Neural cell (in vitro differentiated cells): ENCODE measurements at regions not wholly inside any gene's neighbourhood (a gene's known extent, or its start where the extent isn't known, plus 50 kb on each side); places are given as distances from the start of the nearest gene placed in this dataset.

Experiments used
- H2AFZ ChIP-seq: fragments of 200-600, 300-800 bp; sonication (generic), shearing (Covaris generic); 2 replicates; pipeline ENCODE4 v1.6.0; 2014; ENCODE audit warnings: low read depth, mild to moderate bottlenecking, antibody characterized with exemption, low read length, moderate library complexity
- H3F3A ChIP-seq: fragments of 200-600 bp; shearing (Covaris generic); 2 replicates; pipeline ENCODE4 v1.6.1; 2016; ENCODE audit warnings: mild to moderate bottlenecking, moderate library complexity, mixed read lengths, antibody characterized with exemption, low read length; ENCODE audit not compliant: insufficient read depth, poor library complexity, severe bottlenecking
- H3K27ac ChIP-seq: fragments of 200-600, 300-800 bp; sonication (generic), shearing (Covaris generic); 2 replicates; pipeline ENCODE4 v1.5.1; 2014; ENCODE audit warnings: mild to moderate bottlenecking, low read length, moderate library complexity
- H3K27me3 ChIP-seq: fragments of 300-800, 200-600 bp; sonication (generic), shearing (Covaris generic); 2 replicates; pipeline ENCODE4 v1.6.0; 2014; ENCODE audit warnings: mild to moderate bottlenecking, low read depth, low read length, moderate library complexity; ENCODE audit not compliant: insufficient read depth
- H3K36me3 ChIP-seq: fragments of 300-800, 200-600 bp; sonication (generic), shearing (Covaris generic); 2 replicates; pipeline ENCODE4 v1.5.1; 2014; ENCODE audit warnings: mild to moderate bottlenecking, antibody characterized with exemption, low read length, moderate library complexity; ENCODE audit not compliant: insufficient read depth
- H3K4me2 ChIP-seq: fragments of 300-800, 200-600 bp; sonication (generic), shearing (Covaris generic); 2 replicates; pipeline ENCODE4 v1.6.0; 2014; ENCODE audit warnings: mild to moderate bottlenecking, low read length
- H3K4me3 ChIP-seq: fragments of 300-800, 200-600 bp; sonication (generic), shearing (Covaris generic); 2 replicates; pipeline ENCODE4 v1.5.1; 2014; ENCODE audit warnings: mild to moderate bottlenecking, low read length, moderate library complexity
- H3K79me2 ChIP-seq: fragments of 200-600 bp; shearing (Covaris generic); replicated peaks from 2 replicates; pipeline ENCODE4 v1.6.0; 2014; ENCODE audit warnings: mild to moderate bottlenecking, low read length, moderate library complexity; ENCODE audit not compliant: insufficient read depth
- H3K9ac ChIP-seq: fragments of 300-800, 200-600 bp; sonication (generic), shearing (Covaris generic); 2 replicates; pipeline ENCODE4 v1.6.1; 2016; ENCODE audit warnings: mild to moderate bottlenecking, low read length, mixed read lengths
- H3K9me2 ChIP-seq: fragments of 200-600 bp; shearing (Covaris generic); 2 replicates; pipeline ENCODE4 v1.6.1; 2016; ENCODE audit warnings: mild to moderate bottlenecking, low read length, mixed read lengths; ENCODE audit not compliant: insufficient read depth
- H3K9me3 ChIP-seq: fragments of 200-600, 300-800 bp; sonication (generic), shearing (Covaris generic); 2 replicates; pipeline ENCODE4 v1.6.1; 2016; ENCODE audit warnings: mild to moderate bottlenecking, mixed run types, low read length, moderate library complexity, mixed read lengths
- H4K20me1 ChIP-seq: fragments of 200-600 bp; shearing (Covaris generic); 2 replicates; pipeline ENCODE4 v1.6.1; 2016; ENCODE audit warnings: mild to moderate bottlenecking, mixed run types; ENCODE audit not compliant: insufficient read depth
- EP300 ChIP-seq: fragments of 450-650 bp; conservative IDR thresholded peaks from 2 replicates; pipeline ENCODE4 v1.6.1; 2014; ENCODE audit warnings: antibody characterized with exemption, mild to moderate bottlenecking, moderate library complexity; ENCODE audit not compliant: poor library complexity, severe bottlenecking
- EZH2 ChIP-seq: fragments of 200-600, 300-800 bp; shearing (Covaris generic), sonication (generic); IDR thresholded peaks from 2 replicates; pipeline ENCODE4 v1.6.1; 2014; ENCODE audit warnings: antibody characterized with exemption, low read length, borderline replicate concordance, mild to moderate bottlenecking; ENCODE audit not compliant: insufficient read depth, poor library complexity, severe bottlenecking
- MXI1 ChIP-seq: fragments of 450-650 bp; conservative IDR thresholded peaks from 2 replicates; pipeline ENCODE4 v1.6.1; 2014; ENCODE audit warnings: antibody characterized with exemption, mild to moderate bottlenecking; ENCODE audit not compliant: poor library complexity, severe bottlenecking
- POLR2AphosphoS5 ChIP-seq: IDR thresholded peaks from 2 replicates; pipeline ENCODE4 v1.6.1; 2012
- RAD21 ChIP-seq: fragments of 450-650 bp; conservative IDR thresholded peaks from 2 replicates; pipeline ENCODE4 v1.6.1; 2014; ENCODE audit warnings: antibody characterized with exemption, mild to moderate bottlenecking, moderate library complexity
- SMC3 ChIP-seq: fragments of 450-650 bp; conservative IDR thresholded peaks from 2 replicates; pipeline ENCODE4 v1.6.1; 2014; ENCODE audit warnings: antibody characterized with exemption, mild to moderate bottlenecking, moderate library complexity; ENCODE audit not compliant: poor library complexity
- TAF1 ChIP-seq: IDR thresholded peaks from 2 replicates; pipeline ENCODE4 v1.6.1; 2012; ENCODE audit warnings: low read depth
- TF ChIP-seq, protein P1 (sequence below): fragments of 450-650 bp; IDR thresholded peaks from 2 replicates; pipeline ENCODE4 v1.5.1; 2014; ENCODE audit warnings: antibody characterized with exemption, mild to moderate bottlenecking, moderate library complexity; ENCODE audit not compliant: poor library complexity, severe bottlenecking
- TF ChIP-seq, protein P2 (sequence below): IDR thresholded peaks from 2 replicates; pipeline ENCODE4 v1.6.1; 2012; ENCODE audit warnings: borderline replicate concordance

DNA sequence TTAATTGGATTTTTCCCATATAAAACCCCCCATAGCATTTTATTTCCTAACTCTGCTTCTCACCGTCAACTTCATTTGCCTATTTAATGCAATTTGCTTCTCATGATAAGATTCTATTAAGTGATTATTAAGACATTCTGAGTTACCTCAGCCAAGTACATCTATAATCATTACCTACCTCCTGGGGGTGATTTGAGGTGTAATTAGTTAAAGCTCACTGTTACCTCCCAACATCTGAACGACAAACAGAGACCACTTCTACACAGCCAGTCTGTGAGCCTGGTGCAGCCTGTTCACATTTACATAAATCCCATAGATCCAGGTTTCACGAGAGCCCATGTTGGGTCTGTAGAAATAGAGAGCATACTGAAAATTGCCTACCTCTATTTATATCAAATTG lies 65.7 kb upstream of the SSX2IP start:
- no peaks in the 10 kb centered on the region for H3K36me3 ChIP-seq
- no peak for TF ChIP-seq MXI1
- TF ChIP-seq SMC3 = no peak
- TF ChIP-seq EP300 = no peak
- TF ChIP-seq POLR2AphosphoS5 = no peak
- TF ChIP-seq, protein P1, sequence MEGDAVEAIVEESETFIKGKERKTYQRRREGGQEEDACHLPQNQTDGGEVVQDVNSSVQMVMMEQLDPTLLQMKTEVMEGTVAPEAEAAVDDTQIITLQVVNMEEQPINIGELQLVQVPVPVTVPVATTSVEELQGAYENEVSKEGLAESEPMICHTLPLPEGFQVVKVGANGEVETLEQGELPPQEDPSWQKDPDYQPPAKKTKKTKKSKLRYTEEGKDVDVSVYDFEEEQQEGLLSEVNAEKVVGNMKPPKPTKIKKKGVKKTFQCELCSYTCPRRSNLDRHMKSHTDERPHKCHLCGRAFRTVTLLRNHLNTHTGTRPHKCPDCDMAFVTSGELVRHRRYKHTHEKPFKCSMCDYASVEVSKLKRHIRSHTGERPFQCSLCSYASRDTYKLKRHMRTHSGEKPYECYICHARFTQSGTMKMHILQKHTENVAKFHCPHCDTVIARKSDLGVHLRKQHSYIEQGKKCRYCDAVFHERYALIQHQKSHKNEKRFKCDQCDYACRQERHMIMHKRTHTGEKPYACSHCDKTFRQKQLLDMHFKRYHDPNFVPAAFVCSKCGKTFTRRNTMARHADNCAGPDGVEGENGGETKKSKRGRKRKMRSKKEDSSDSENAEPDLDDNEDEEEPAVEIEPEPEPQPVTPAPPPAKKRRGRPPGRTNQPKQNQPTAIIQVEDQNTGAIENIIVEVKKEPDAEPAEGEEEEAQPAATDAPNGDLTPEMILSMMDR = no peak
- TF ChIP-seq EZH2 = no peak
- TF ChIP-seq RAD21 = no peak
- no peak for TF ChIP-seq TAF1
- TF ChIP-seq, protein P2, sequence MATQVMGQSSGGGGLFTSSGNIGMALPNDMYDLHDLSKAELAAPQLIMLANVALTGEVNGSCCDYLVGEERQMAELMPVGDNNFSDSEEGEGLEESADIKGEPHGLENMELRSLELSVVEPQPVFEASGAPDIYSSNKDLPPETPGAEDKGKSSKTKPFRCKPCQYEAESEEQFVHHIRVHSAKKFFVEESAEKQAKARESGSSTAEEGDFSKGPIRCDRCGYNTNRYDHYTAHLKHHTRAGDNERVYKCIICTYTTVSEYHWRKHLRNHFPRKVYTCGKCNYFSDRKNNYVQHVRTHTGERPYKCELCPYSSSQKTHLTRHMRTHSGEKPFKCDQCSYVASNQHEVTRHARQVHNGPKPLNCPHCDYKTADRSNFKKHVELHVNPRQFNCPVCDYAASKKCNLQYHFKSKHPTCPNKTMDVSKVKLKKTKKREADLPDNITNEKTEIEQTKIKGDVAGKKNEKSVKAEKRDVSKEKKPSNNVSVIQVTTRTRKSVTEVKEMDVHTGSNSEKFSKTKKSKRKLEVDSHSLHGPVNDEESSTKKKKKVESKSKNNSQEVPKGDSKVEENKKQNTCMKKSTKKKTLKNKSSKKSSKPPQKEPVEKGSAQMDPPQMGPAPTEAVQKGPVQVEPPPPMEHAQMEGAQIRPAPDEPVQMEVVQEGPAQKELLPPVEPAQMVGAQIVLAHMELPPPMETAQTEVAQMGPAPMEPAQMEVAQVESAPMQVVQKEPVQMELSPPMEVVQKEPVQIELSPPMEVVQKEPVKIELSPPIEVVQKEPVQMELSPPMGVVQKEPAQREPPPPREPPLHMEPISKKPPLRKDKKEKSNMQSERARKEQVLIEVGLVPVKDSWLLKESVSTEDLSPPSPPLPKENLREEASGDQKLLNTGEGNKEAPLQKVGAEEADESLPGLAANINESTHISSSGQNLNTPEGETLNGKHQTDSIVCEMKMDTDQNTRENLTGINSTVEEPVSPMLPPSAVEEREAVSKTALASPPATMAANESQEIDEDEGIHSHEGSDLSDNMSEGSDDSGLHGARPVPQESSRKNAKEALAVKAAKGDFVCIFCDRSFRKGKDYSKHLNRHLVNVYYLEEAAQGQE = no peak
- no peak overlapping the region for H3K4me2 ChIP-seq
- H3K9ac ChIP-seq = no peak overlapping the region
- H3K4me3 ChIP-seq = no peak overlapping the region
- H2AFZ ChIP-seq = no peak overlapping the region
- no peaks in the 10 kb centered on the region for H3K9me2 ChIP-seq
- H4K20me1 ChIP-seq = no peaks in the 10 kb centered on the region
- H3K79me2 ChIP-seq = no peaks in the 10 kb centered on the region
- H3K27me3 ChIP-seq = no peaks in the 10 kb centered on the region
- H3K9me3 ChIP-seq = no peaks in the 10 kb centered on the region
- H3F3A ChIP-seq = no peaks in the 10 kb centered on the region
- no peak overlapping the region for H3K27ac ChIP-seq

DNA sequence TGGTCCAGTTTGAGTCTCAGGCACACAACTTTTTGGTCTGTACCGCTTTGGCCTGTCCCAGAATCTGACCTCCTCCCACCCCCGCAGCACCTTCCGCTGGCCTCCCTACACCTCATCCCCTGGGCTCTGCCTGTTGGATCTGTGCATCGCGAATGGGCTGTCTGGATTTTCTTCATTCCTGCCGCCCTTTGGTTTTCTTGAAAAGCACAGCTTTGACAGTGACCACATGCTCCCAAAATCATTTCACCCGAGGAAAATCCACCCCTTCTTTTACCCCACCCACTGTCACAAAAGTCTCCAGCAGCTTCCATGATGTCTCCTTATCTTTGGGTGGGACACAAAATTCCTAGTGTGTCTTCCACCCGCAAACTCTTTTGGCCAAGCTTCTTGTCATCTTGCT lies 65.0 kb upstream of the SSX2IP start:
- H3K9me2 ChIP-seq = no peaks in the 10 kb centered on the region
- H2AFZ ChIP-seq = no peak overlapping the region
- no peaks in the 10 kb centered on the region for H3K27me3 ChIP-seq
- H3K4me2 ChIP-seq = no peak overlapping the region
- H3F3A ChIP-seq = no peaks in the 10 kb centered on the region
- no peak overlapping the region for H3K9ac ChIP-seq
- H4K20me1 ChIP-seq = no peaks in the 10 kb centered on the region
- no peak for TF ChIP-seq RAD21
- H3K4me3 ChIP-seq = no peak overlapping the region
- no peaks in the 10 kb centered on the region for H3K36me3 ChIP-seq
- H3K27ac ChIP-seq = no peak overlapping the region
- no peaks in the 10 kb centered on the region for H3K9me3 ChIP-seq
- no peaks in the 10 kb centered on the region for H3K79me2 ChIP-seq

DNA sequence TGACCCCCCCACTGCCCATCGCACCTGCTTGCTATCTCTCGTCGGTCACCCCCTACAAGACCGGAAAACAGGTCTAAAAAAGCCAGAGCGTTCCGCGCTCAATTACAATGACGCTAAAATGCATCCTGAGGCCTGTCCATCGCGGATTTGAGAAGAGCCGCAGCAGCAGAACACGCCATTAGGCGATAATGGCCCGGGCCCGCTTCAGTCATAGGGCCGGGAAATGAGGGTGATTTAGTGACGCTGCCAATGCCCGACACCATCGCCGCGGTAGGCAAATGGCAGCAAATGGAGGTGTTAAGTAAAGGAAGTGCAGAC lies 64.1 kb upstream of the SSX2IP start:
- no peaks in the 10 kb centered on the region for H3F3A ChIP-seq
- H3K36me3 ChIP-seq = no peaks in the 10 kb centered on the region
- H3K4me3 ChIP-seq = no peak overlapping the region
- no peak overlapping the region for H3K9ac ChIP-seq
- TF ChIP-seq RAD21 = no peak
- TF ChIP-seq, protein P1 = no peak
- TF ChIP-seq EZH2 = no peak
- no peak for TF ChIP-seq SMC3
- TF ChIP-seq, protein P2 = no peak
- TF ChIP-seq TAF1 = no peak
- TF ChIP-seq POLR2AphosphoS5 = no peak
- no peak for TF ChIP-seq EP300
- TF ChIP-seq MXI1 = no peak
- no peaks in the 10 kb centered on the region for H3K9me2 ChIP-seq
- H2AFZ ChIP-seq = no peak overlapping the region
- no peaks in the 10 kb centered on the region for H4K20me1 ChIP-seq
- no peak overlapping the region for H3K4me2 ChIP-seq
- H3K79me2 ChIP-seq = no peaks in the 10 kb centered on the region
- H3K27ac ChIP-seq = no peak overlapping the region
- H3K27me3 ChIP-seq = no peaks in the 10 kb centered on the region
- H3K9me3 ChIP-seq = no peaks in the 10 kb centered on the region
